Gastrocnemius medialis (tissue), 4 donors: ENCODE measurements at regions not wholly inside any gene's neighbourhood (a gene's known extent, or its start where the extent isn't known, plus 50 kb on each side); places are given as distances from the start of the nearest gene placed in this dataset.

Experiments used
- ATAC-seq, 2 donors: fragments of 150-250 bp; one replicate each; pipeline ENCODE4 v1.9.1; 2016
- DNase-seq, 2 donors: peaks; one replicate each; pipeline ENCODE4 v3.0.0-alpha.2; 2019
- H3K27ac ChIP-seq, 4 donors: fragments of 200-600 bp; sonication (generic); 1 replicate in 1 of 4; 2 replicates in 3 of 4; pipeline ENCODE4 v1.5.1; 2016 to 2018; ENCODE audit warnings: mild to moderate bottlenecking in 2 of 4, moderate library complexity in 1 of 4
- H3K27me3 ChIP-seq, 3 donors: fragments of 200-600 bp; sonication (generic) in 2 of 3; 1 replicate in 1 of 3; 2 replicates in 2 of 3; pipeline versions ENCODE4 v1.5.1 to v1.6.0; 2016 to 2019; ENCODE audit warnings: mild to moderate bottlenecking in 1 of 3, moderate library complexity in 1 of 3
- H3K36me3 ChIP-seq, 2 donors: fragments of 200-600 bp; sonication (generic) in 1 of 2; one replicate each; pipeline ENCODE4 v1.5.1; 2017 to 2018
- H3K4me1 ChIP-seq, 2 donors: fragments of 200-600 bp; sonication (generic) in 1 of 2; one replicate each; pipeline ENCODE4 v1.5.1; 2016 to 2017; ENCODE audit warnings: mild to moderate bottlenecking in 2 of 2
- H3K4me3 ChIP-seq, 4 donors: fragments of 200-600 bp; sonication (generic) in 3 of 4; 1 replicate in 1 of 4; 2 replicates in 3 of 4; pipeline ENCODE4 v1.5.1; 2016 to 2019; ENCODE audit warnings: mild to moderate bottlenecking in 2 of 4
- H3K9me3 ChIP-seq, 3 donors: fragments of 200-600 bp; sonication (generic) in 2 of 3; 1 replicate in 1 of 3; 2 replicates in 2 of 3; pipeline ENCODE4 v1.5.1; 2016 to 2019
- POLR2A ChIP-seq, 2 donors: fragments of 450-650 bp; IDR thresholded peaks; one replicate each; pipeline ENCODE4 v1.6.1; 2017; ENCODE audit warnings: antibody characterized with exemption in 2 of 2, mild to moderate bottlenecking in 2 of 2, moderate library complexity in 2 of 2
- in situ Hi-C, 4 donors: fragments of 200-750 bp; cut with MboI; loops; one replicate each; pipeline versions ENCODE4 v1.15.0 to v1.8.0; 2017; ENCODE audit warnings: low sequenced_read_pairs in 4 of 4
- intact Hi-C: fragments of 100-400 bp; cut with DNase I; formaldehyde crosslinking; loops from one replicate; pipeline ENCODE4 v1.15.1; 2023; ENCODE audit warnings: low total_unique reads
- TF ChIP-seq, protein P1 (sequence below), 5 experiments: fragments of 450-650 bp in 3 of 5; fragments of 200-600 bp in 2 of 5; sonication (generic) in 2 of 5; IDR thresholded peaks in 4 of 5; conservative IDR thresholded peaks in 1 of 5; 1 replicate in 4 of 5; 2 replicates in 1 of 5; pipeline ENCODE4 v1.5.1; 2016 to 2019; ENCODE audit warnings: antibody characterized with exemption in 5 of 5, mild to moderate bottlenecking in 3 of 5, moderate library complexity in 3 of 5

DNA sequence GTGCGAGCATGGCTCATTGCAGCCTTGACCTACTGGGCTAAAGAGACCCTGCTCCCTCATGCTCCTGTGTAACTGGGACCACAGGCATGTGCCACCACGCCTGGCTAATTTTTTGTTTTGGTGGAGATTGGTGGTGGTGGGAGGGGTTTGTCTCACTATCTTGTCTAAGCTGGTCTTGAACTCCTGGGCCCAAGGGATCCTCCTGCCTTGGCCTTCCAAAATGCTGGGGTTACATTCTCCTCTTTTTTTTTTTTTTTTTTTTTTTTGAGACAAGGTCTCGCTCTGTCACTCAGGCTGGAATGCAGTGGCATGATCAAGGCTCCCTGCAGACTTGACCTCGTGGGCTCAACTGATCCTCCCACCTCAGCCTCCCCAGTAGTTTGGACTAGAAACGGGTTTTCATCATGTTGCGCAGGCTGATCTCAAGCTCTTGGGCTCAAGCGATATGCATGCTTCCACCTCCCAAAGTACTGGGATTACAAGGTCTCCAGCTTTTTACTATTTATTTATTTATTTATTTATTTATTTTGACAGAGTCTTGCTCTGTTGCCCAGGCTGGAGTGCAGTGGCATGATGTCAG is 238.3 kb downstream of the MYCN start:
- Histone ChIP-seq H3K4me1 (no peaks in the 10 kb centered on the region), H3K27ac (no peak overlapping the region), H3K9me3 (no peaks in the 10 kb centered on the region), H3K36me3 (no peaks in the 10 kb centered on the region), H3K4me3 (no peak overlapping the region), H3K27me3 (no peaks in the 10 kb centered on the region)
- DNase-seq (no peak), ATAC-seq (no peak)
- intact Hi-C loops, result no loop called here
- in situ Hi-C loops, result no loop called here
- TF ChIP-seq, protein P1, sequence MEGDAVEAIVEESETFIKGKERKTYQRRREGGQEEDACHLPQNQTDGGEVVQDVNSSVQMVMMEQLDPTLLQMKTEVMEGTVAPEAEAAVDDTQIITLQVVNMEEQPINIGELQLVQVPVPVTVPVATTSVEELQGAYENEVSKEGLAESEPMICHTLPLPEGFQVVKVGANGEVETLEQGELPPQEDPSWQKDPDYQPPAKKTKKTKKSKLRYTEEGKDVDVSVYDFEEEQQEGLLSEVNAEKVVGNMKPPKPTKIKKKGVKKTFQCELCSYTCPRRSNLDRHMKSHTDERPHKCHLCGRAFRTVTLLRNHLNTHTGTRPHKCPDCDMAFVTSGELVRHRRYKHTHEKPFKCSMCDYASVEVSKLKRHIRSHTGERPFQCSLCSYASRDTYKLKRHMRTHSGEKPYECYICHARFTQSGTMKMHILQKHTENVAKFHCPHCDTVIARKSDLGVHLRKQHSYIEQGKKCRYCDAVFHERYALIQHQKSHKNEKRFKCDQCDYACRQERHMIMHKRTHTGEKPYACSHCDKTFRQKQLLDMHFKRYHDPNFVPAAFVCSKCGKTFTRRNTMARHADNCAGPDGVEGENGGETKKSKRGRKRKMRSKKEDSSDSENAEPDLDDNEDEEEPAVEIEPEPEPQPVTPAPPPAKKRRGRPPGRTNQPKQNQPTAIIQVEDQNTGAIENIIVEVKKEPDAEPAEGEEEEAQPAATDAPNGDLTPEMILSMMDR (IDR thresholded peaks at IDR 0.05 in 4 of 5, conservative IDR thresholded peaks at IDR 0.05 in 1 of 5), result no peak
- TF ChIP-seq POLR2A (IDR thresholded peaks at IDR 0.05), result no peak

DNA sequence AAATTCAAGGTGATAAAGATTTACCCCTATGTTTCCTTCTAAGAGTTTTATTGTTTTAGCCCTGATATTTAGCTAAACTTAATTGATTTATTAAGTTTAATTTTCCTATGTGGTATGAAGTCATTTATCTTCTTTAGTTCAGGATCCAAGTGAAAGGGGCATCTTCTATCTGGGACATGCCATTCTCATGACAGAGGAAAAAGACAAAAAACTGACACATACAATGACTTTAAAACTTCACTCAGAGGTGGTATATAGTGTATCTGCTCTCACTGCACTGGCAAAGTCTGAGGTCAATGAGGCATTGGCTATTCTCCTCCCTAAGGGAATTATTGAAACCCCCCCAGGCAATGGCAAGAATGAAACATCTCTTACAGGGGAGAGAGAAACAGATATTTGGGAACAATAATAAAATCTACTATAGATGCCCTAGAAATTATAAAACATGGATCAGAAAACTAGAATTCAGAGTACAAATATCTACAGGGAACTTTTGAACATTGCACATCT is 237.4 kb downstream of the MYCN start:
- no peaks in the 10 kb centered on the region for H3K4me1 ChIP-seq
- intact Hi-C loops, result no loop called here
- DNase-seq (no peak), ATAC-seq (no peak)
- H3K36me3 ChIP-seq, result no peaks in the 10 kb centered on the region
- in situ Hi-C loops, result no loop called here
- no peak overlapping the region for H3K4me3 ChIP-seq
- no peaks in the 10 kb centered on the region for H3K9me3 ChIP-seq
- no peak overlapping the region for H3K27ac ChIP-seq
- TF ChIP-seq POLR2A (IDR thresholded peaks at IDR 0.05), result no peak
- TF ChIP-seq, protein P1 (IDR thresholded peaks at IDR 0.05 in 4 of 5, conservative IDR thresholded peaks at IDR 0.05 in 1 of 5), result no peak
- H3K27me3 ChIP-seq, result no peaks in the 10 kb centered on the region

DNA sequence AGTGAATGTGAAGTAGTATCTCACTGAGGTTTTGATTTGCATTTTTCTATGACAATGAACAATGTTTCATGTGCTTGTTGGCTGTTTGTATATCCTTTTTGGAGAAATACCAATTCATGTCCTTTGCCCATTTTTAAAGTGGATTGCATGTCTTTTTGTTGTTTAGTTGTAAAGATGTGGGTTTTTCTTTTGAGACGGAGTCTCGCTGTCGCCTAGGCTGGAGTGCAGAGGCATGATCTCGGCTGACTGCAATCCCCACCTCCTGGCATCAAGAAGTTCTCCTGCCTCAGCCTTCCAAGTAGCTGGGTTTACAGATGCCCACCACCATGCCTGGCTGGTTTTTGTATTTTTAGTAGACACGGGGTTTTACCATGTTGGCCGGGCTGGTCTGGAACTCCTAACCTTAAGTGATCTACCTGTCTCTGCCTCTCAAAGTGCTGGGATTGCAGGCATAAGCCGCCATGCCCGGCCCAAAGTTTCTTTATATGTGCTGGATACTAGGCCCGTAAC is 236.7 kb downstream of the MYCN start:
- TF ChIP-seq, protein P1 (IDR thresholded peaks at IDR 0.05 in 4 of 5, conservative IDR thresholded peaks at IDR 0.05 in 1 of 5), result no peak
- no peak for TF ChIP-seq POLR2A (IDR thresholded peaks at IDR 0.05)
- ATAC-seq (no peak), DNase-seq (no peak)
- Histone ChIP-seq H3K27me3 (no peaks in the 10 kb centered on the region), H3K9me3 (no peaks in the 10 kb centered on the region), H3K36me3 (no peaks in the 10 kb centered on the region), H3K4me3 (no peak overlapping the region), H3K4me1 (no peaks in the 10 kb centered on the region), H3K27ac (no peak overlapping the region)
- in situ Hi-C loops, result no loop called here
- intact Hi-C loops, result no loop called here

DNA sequence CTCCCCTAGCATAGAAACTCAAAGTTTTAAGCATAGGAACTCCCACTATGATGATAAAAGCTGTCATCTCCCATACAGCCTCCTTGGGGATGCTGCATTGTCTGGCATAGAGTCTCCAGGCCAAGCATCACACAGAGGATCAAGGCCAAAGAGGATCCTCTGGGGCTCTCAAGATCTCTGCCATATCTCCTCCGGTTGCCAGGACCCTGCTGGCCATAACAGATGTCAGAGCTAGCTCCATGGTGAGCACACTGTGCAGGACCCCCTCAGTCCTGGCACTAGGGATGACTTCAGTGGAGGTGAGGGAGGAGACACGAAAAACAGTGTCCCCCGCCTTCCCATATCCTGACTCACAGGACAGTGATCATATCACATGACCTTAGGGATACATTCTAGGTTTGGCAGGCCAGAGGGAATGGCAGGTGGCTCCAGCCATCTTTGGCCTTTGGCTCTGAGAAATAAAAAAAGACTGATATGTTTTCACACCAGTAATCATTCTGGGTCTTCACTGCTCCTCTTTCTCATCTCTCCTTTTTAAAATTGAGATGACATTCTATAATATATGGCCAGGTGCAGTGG is 235.0 kb downstream of the MYCN start:
- Histone ChIP-seq H3K36me3 (no peaks in the 10 kb centered on the region), H3K4me1 (no peaks in the 10 kb centered on the region), H3K4me3 (no peak overlapping the region), H3K9me3 (no peaks in the 10 kb centered on the region), H3K27me3 (no peaks in the 10 kb centered on the region), H3K27ac (no peak overlapping the region)
- ATAC-seq (no peak), DNase-seq (no peak)
- in situ Hi-C loops (no loop called here), intact Hi-C loops (no loop called here)
- TF ChIP-seq, protein P1 (IDR thresholded peaks at IDR 0.05 in 4 of 5, conservative IDR thresholded peaks at IDR 0.05 in 1 of 5), result no peak
- no peak for TF ChIP-seq POLR2A (IDR thresholded peaks at IDR 0.05)
